ENCODE measurements at regions not wholly inside any gene's neighbourhood (a gene's known extent, or its start where the extent isn't known, plus 50 kb on each side); places are given as distances from the start of the nearest gene placed in this dataset.

DNA sequence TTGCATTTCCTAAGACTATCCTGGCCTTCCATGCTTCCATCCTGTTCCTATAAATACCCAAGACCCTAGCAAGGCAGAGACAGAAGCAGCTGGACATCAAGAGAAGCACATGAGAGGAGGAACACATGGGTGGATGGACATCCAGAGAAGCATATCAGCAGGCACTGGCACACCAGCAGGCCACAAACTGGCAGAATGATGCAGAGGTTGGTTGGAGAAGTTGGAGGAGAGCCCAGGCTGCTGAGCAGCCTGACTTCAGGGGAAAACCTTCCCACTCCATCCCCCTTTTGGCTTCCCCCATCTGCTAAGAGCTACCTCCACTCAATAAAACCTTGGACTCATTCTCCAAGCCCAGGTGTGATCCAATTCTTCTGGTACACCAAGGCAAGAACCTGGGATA, 332.5 kb downstream of the FRK start:
- no peak for DNase-seq (ENCODE audit: low read depth, low spot score)
- BruUV-seq (replicated peaks), result no TSS peak

DNA sequence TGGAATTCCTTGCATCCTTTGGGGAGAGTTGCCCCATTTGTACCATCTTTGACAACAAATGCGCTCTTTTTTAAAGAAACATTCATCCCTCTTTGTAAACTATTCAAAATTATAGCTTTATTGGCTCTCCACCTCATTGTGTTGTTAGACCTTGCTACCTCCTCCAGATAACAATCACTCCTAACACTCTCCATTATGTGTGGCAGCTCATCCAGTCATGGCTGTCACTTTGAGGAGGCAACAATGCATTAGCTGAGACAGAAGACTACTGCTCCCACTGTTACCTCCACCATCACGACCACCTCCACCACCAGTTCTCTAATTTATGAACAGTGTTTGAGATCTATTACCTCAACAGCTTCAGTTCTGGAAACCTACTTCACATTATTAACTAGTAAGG, 339.1 kb downstream of the FRK start:
- Histone ChIP-seq H3K9me3 (ENCODE audit: control insufficient read depth, insufficient read depth, low read depth, low read length) (no peaks in the 10 kb centered on the region), H3K27me3 (ENCODE audit: control insufficient read depth, insufficient read depth, low read length) (no peaks in the 10 kb centered on the region), H3K4me3 (ENCODE audit: low read depth in 2 of 2, low read length in 2 of 2) (no peak overlapping the region), H3K36me3 (ENCODE audit: control insufficient read depth, insufficient read depth, low read length) (no peaks in the 10 kb centered on the region), H3K27ac (ENCODE audit: low read length) (no peak overlapping the region), H3K4me1 (ENCODE audit: control insufficient read depth, insufficient read depth, low read length) (no peaks in the 10 kb centered on the region)
- in situ Hi-C loops (cut with HindIII; ENCODE audit: low pct_unique_long_range_greater_than_20kb, low sequenced_read_pairs) (no loop called here), intact Hi-C loops (cut with micrococcal nuclease; ENCODE audit: unreplicated experiment) (no loop called here)
- CTCF ChIA-PET, result interaction anchor here (0.6 kb wide), 1 partner anchor 156 kb away, joined by 3 read pairs; no protein-coding TSS in a partner anchor
- DNase-seq (ENCODE audit: low read depth, low spot score) (no peak), ATAC-seq (no peak)
- BruUV-seq (replicated peaks), result no TSS peak
- TF ChIP-seq, protein P1, sequence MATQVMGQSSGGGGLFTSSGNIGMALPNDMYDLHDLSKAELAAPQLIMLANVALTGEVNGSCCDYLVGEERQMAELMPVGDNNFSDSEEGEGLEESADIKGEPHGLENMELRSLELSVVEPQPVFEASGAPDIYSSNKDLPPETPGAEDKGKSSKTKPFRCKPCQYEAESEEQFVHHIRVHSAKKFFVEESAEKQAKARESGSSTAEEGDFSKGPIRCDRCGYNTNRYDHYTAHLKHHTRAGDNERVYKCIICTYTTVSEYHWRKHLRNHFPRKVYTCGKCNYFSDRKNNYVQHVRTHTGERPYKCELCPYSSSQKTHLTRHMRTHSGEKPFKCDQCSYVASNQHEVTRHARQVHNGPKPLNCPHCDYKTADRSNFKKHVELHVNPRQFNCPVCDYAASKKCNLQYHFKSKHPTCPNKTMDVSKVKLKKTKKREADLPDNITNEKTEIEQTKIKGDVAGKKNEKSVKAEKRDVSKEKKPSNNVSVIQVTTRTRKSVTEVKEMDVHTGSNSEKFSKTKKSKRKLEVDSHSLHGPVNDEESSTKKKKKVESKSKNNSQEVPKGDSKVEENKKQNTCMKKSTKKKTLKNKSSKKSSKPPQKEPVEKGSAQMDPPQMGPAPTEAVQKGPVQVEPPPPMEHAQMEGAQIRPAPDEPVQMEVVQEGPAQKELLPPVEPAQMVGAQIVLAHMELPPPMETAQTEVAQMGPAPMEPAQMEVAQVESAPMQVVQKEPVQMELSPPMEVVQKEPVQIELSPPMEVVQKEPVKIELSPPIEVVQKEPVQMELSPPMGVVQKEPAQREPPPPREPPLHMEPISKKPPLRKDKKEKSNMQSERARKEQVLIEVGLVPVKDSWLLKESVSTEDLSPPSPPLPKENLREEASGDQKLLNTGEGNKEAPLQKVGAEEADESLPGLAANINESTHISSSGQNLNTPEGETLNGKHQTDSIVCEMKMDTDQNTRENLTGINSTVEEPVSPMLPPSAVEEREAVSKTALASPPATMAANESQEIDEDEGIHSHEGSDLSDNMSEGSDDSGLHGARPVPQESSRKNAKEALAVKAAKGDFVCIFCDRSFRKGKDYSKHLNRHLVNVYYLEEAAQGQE (IDR thresholded peaks at IDR 0.05; ENCODE audit: insufficient read depth in 1 of 2, low read depth in 2 of 2, low read length in 1 of 2), result no peak
- TF ChIP-seq CTCF (IDR thresholded peaks at IDR 0.05), result no peak
- TF ChIP-seq TCF7L2 (IDR thresholded peaks at IDR 0.05; ENCODE audit: low read depth, low read length), result no peak
- no peak for TF ChIP-seq SIN3A (IDR thresholded peaks at IDR 0.05; ENCODE audit: borderline replicate concordance, insufficient read depth, low read depth, low read length)
- TF ChIP-seq POLR2AphosphoS5 (IDR thresholded peaks at IDR 0.05; ENCODE audit: low read depth, low read length), result no peak
- POLR2A ChIA-PET, result interaction anchor here (0.7 kb wide), 1 partner anchor 63 kb away, joined by 6 read pairs; no protein-coding TSS in a partner anchor

More for the DNA sequence above, 332.5 kb downstream of the FRK start:
- ATAC-seq, result no peak
- TF ChIP-seq CTCF (IDR thresholded peaks at IDR 0.05) (no peak), POLR2AphosphoS5 (IDR thresholded peaks at IDR 0.05; ENCODE audit: low read depth, low read length) (no peak), SIN3A (IDR thresholded peaks at IDR 0.05; ENCODE audit: borderline replicate concordance, insufficient read depth, low read depth, low read length) (no peak), TCF7L2 (IDR thresholded peaks at IDR 0.05; ENCODE audit: low read depth, low read length) (no peak)
- TF ChIP-seq, protein P1 (IDR thresholded peaks at IDR 0.05; ENCODE audit: insufficient read depth in 1 of 2, low read depth in 2 of 2, low read length in 1 of 2), result no peak
- Histone ChIP-seq H3K9me3 (ENCODE audit: control insufficient read depth, insufficient read depth, low read depth, low read length) (no peaks in the 10 kb centered on the region), H3K27ac (ENCODE audit: low read length) (no peak overlapping the region), H3K27me3 (ENCODE audit: control insufficient read depth, insufficient read depth, low read length) (no peaks in the 10 kb centered on the region), H3K36me3 (ENCODE audit: control insufficient read depth, insufficient read depth, low read length) (no peaks in the 10 kb centered on the region), H3K4me3 (ENCODE audit: low read depth in 2 of 2, low read length in 2 of 2) (no peak overlapping the region), H3K4me1 (ENCODE audit: control insufficient read depth, insufficient read depth, low read length) (no peaks in the 10 kb centered on the region)
- POLR2A ChIA-PET, result no interaction called here
- CTCF ChIA-PET, result no interaction called here
- intact Hi-C loops (cut with micrococcal nuclease; ENCODE audit: unreplicated experiment), result no loop called here
- in situ Hi-C loops (cut with HindIII; ENCODE audit: low pct_unique_long_range_greater_than_20kb, low sequenced_read_pairs), result no loop called here
